T1000 (cell line): ENCODE measurements at regions not wholly inside any gene's neighbourhood (a gene's known extent, or its start where the extent isn't known, plus 50 kb on each side); places are given as distances from the start of the nearest gene placed in this dataset.
"Not testable (repeated sequence)": the region's sequence is repeated elsewhere in the genome, so short reads cannot be mapped to it uniquely, and the experiment has no call there.

Source experiments
- DNase-seq: peaks from one replicate; lab custom pipeline; 2025; ENCODE audit warnings: mixed read lengths; lab: John Stamatoyannopoulos, UW

GRCh38 chr18:1294229-1294628 is 389.6 kb downstream of the ADCYAP1 start:
- no peak for DNase-seq

DNA sequence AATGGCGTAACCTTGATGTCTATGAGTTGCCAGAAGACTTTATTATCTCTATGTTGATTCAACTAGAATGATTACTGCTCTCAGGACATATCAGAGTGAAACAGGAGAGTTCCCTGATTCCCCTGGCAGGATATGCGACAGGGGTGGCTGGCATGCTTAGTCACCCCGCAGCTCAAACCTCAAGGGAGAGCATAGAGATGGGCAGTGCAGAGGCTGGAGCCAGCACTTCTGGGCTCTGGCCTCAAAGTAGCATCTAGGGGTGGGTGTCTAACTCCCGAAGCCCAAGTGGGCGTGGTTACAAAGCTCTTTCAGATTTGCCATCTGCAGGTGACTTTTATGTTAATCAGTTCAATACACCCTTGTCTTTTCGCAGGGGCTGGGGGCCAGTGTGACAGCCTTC is 391.6 kb downstream of the ADCYAP1 start:
- DNase-seq: no peak

DNA sequence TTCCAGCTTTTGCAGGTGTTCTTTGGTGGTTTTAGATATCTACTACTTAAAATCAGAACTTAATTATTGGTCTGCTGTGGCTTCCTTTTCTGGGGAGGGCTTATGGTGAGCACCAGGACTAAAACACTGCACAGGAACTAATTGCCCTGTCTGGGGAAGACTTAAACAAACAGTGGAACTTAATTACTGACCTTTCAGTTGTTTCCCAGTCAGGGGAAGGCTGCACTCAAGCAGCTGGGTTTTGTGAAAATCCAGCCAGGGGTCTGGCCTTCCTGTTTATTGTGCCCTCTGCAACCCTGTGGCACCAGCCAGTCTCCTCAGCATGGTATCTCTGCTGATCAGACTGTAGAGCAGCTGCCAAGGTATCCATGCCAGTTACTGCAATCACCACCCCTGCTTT is 398.2 kb downstream of the ADCYAP1 start:
- DNase-seq: no peak

- DNase-seq: no peak
Observed at GRCh38 chr18:1304392-1304992, 399.8 kb downstream of the ADCYAP1 start.

DNA sequence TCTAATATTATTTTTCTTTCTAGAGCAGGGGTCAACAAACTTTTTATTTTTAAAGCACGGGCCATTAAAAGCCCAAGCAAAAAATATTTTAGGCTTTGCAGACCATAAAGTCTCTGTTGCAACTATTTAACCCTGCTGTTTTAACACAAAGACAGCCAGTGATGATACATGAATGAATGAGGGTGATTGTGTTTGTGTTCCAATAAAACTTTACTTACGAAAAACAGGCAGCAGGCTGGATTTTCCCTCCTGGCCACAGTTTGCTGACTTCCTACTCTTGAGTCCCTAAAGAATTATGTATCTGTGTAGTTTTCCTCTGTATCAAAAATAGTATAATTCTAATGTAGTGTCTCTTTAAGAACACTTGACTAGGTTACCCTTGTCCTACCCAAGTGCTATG is 402.0 kb downstream of the ADCYAP1 start:
- no peak for DNase-seq

GRCh38 chr18:1308686-1309085 is 404.0 kb downstream of the ADCYAP1 start:
- no peak for DNase-seq

DNA sequence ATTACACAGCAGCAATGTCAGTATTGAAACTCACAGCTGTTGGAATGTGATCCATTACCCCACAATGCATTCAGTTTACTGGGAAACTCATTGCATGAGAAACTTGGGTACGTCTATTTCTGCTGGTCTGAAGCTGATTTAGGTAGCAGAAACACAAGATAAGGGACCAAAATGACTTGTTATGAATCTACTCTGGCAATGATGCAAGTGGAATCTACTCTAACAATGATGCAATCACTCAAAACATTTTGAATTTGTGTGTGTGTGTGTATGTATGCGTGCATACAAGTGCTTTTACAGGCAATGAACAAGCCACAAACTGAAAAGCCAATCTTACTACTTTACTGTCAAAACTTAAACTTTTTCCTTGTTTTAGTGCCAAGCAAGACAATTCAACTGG is 406.7 kb downstream of the ADCYAP1 start:
- DNase-seq: no peak

- DNase-seq: not testable (repeated sequence)
Observed at GRCh38 chr18:1335345-1335744, 430.7 kb downstream of the ADCYAP1 start.

- no peak for DNase-seq
Observed at GRCh38 chr18:1350931-1351450, 446.3 kb downstream of the ADCYAP1 start.

DNA sequence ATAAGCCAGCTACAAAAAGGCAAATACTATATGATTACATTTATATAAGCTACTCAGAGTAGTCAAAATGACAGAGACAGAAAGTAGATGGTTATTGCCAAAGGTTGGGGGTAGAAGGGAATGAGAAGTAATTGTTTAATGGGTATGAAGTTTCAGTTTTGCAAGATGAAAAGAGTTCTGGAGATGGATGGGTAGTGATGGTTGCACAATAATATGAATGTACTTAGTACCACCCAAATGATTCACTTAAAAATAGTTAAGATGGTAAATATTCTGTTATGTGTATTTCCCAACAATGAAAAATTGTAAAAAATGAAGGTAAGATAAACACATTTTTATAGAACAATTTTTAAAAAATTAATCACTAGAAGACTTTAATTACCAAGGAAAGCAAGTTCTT is 448.4 kb downstream of the ADCYAP1 start:
- no peak for DNase-seq

- DNase-seq: no peak
Observed at GRCh38 chr18:1357724-1358123, 453.1 kb downstream of the ADCYAP1 start.

- no peak for DNase-seq
Observed at GRCh38 chr18:1361936-1362335, 457.3 kb downstream of the ADCYAP1 start.

GRCh38 chr18:1370552-1370951 is 465.9 kb downstream of the ADCYAP1 start:
- DNase-seq: no peak

- DNase-seq: no peak
Observed at GRCh38 chr18:1371724-1372123, 467.1 kb downstream of the ADCYAP1 start.

DNA sequence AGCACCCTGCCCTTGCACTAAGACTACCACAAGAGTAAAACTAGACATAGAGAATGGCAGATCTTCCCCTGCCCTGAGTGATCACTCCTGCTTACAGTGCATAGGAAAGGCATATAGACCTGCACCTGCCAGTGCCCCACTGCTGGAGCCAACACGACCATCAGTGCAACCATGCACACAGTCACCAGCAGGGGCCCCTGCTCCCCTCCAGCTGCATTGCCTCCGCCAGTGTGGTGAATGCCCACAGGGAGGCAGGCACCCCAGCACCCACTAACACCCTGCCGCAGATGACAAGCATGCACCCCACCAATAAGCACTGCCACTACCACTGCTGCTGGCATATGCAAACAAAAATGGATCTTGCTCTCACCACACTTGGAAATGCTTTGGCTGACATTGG is 478.8 kb downstream of the ADCYAP1 start:
- DNase-seq: no peak

GRCh38 chr18:1388468-1388867 is 483.8 kb downstream of the ADCYAP1 start:
- not testable (repeated sequence) for DNase-seq

DNA sequence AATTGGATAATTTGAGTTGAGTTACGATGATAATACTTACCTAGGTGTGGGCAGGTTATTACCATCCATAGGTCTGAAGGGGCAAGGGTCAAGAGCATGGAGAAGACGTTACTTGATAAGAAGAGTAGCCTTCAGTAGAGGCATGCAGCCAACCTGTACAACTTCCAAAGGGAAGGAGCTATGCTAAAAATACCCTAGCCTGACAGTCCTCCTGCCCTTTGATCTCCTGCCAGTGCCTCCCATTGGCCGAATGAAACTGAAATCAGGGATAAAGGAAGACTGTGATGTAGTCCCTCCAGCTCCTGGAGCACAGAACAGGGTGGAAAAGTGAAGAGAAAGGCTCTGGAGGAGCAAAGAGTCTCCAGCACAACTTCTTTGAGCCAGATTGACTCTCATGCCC is 487.4 kb downstream of the ADCYAP1 start:
- no peak for DNase-seq

DNA sequence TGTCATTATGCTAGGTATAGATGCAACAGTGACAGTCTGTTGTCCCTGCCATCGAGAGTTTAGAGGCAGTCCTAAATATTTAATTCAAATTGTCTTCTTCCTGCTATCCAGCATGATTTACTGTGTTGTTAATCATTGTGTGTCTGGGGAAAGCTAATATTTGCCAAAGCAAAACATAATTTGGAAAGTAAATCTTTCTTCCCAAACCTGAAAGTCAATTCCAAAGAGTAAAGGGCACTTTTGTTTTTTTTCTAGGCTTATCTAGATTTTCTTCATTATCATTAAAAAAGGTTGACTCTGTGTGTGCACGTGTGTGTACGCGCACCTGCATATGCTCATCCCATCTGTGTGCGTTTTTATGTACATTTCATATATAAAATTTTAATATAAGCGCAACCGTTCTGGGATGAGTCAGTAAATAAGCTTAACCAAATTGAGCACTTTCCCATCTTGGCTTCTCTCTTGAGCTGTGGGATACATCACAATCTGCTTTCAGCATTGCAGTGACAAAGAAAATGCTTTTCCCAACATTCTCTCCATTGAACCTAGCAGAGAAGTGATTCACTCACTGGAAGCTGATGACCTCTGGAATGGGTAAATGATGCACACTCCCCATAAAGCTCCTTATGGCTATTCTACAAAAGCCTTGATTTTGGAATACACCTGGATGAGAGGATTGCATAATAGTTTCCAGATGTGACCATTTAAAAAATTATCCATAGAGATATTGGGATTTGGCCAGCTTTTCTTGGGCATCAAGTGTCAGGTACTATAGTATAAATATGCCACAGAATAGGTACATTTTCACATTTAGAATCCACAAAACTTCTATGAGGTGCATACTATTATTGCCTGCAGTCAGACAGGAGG is 488.4 kb downstream of the ADCYAP1 start:
- DNase-seq: no peak

DNA sequence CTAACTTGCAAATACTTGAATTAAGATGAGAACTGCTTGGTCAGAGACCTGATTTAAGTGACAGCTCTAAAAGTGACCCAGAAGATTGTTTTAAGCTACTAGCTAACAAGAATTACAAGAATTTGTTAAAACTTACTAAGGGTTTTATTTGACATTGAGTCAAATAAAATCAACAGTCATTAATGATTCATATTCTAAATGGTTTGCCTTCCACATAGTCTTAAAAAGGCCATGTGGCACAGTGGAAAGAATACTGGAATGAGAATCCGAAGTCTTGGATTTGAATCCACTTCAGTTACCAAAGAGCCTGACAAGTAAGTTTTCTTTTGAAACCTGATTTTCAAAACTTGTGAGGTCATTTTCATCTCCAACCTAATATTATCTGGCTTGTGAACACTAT is 489.3 kb downstream of the ADCYAP1 start:
- DNase-seq: no peak

GRCh38 chr18:1394426-1394825 is 489.8 kb downstream of the ADCYAP1 start:
- no peak for DNase-seq

DNA sequence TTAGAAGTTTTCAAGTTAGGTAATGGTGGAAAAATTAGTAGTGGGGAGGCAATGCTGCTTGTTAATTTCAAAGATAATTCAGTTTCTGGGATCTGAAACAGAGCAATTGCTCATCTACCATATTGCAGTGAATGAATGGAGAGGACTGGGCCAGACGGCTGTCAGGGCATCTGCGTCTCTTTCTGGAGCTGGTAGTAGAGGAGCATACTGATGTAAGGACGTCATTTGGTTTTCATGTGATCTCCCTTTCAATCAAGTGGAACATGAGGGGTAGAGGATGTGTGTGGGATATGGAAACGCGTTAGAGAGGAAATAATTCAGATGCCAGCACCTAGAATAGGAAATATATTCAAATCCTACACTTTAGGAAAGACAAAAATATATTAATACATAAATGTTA is 490.3 kb downstream of the ADCYAP1 start:
- DNase-seq: no peak

DNA sequence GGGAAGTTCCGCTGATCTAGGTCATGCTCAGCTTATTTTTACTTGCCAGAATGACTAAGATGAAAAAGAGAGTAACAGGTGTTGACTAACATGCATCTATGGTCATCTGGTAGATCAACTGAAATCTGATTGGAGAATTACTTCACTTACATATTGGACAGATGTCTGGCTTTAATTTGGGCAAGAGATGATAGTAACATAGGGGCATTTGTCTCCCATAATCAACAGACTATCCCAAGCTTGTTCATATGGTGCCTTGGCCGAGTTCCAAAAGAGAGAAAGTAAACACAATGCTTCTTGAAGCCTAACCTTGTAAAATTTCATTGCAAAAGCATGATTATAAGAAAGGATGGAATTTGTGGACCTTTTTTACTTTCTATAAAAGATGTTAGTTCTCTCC is 503.7 kb downstream of the ADCYAP1 start:
- DNase-seq: no peak

GRCh38 chr18:1412655-1413322 is 508.1 kb downstream of the ADCYAP1 start:
- DNase-seq: no peak
